Thymus (tissue), 11 donors: ENCODE measurements at regions not wholly inside any gene's neighbourhood (a gene's known extent, or its start where the extent isn't known, plus 50 kb on each side); places are given as distances from the start of the nearest gene placed in this dataset.

Experiments used
- DNase-seq, 9 donors: peaks; one replicate each; pipeline ENCODE4 v3.0.0-alpha.2; 2013; ENCODE audit warnings: low spot score in 9 of 9, low read depth in 6 of 9, missing footprints in 1 of 9
- H3K27ac ChIP-seq, 2 donors: one replicate each; pipeline ENCODE4 v1.5.1; 2013; ENCODE audit warnings: control low read depth in 1 of 2, low read depth in 1 of 2, low read length in 1 of 2, mild to moderate bottlenecking in 1 of 2, moderate library complexity in 1 of 2
- H3K27me3 ChIP-seq, 2 donors: one replicate each; pipeline ENCODE4 v1.5.1; 2013; ENCODE audit warnings: low read length in 1 of 2; ENCODE audit not compliant: control insufficient read depth in 2 of 2, insufficient read depth in 1 of 2
- H3K36me3 ChIP-seq, 2 donors: one replicate each; pipeline ENCODE4 v1.5.1; 2013; ENCODE audit warnings: low read length in 1 of 2, mild to moderate bottlenecking in 1 of 2, moderate library complexity in 1 of 2; ENCODE audit not compliant: control insufficient read depth in 2 of 2, insufficient read depth in 2 of 2
- H3K4me1 ChIP-seq, 2 donors: one replicate each; pipeline ENCODE4 v1.5.1; 2013; ENCODE audit warnings: low read length in 2 of 2; ENCODE audit not compliant: control insufficient read depth in 2 of 2, insufficient read depth in 2 of 2
- H3K4me3 ChIP-seq, 2 donors: one replicate each; pipeline ENCODE4 v1.5.1; 2013; ENCODE audit warnings: low read length in 2 of 2, control low read depth in 1 of 2, mild to moderate bottlenecking in 1 of 2
- H3K9me3 ChIP-seq, 2 donors: one replicate each; pipeline ENCODE4 v1.5.1; 2013; ENCODE audit warnings: low read length in 1 of 2, mild to moderate bottlenecking in 1 of 2; ENCODE audit not compliant: control insufficient read depth in 2 of 2, insufficient read depth in 1 of 2
- WGBS: extraction: QIAGEN DNeasy Blood & Tissue Kit; methylation state at CpG from one replicate; pipeline ENCODE4 v1.1.7; 2013; 5-methylcytosine and 5-hydroxymethylcytosine counted together
- donor health status: healthy.

DNA sequence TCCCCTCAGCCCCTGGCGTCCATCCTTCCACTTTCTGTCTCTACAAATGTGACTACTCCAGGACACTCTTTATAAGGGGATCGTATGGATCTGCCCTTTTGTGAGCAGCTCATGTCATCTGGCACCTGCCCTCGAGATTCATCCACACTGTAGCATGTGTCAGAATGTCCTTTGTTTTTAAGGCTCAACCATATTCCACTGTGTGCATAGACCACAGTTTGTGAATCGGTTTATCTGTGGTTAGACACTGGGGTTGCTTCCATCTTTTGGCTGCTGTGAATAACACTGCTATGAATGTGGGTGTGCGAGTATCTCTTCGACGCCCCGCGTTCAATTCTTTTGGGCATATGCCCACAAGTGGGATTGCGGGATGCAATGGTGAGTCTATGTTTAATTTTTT lies 167.9 kb downstream of the NUP210 start:
- H3K4me1 ChIP-seq: peaks cover 3 to 10% of the 10 kb centered on the region in 2 donors
- no peaks in the 10 kb centered on the region for H3K27me3 ChIP-seq
- no peak for DNase-seq
- no peak overlapping the region for H3K4me3 ChIP-seq
- 77% methylated on average over 10 of the region's 10 CpGs for WGBS
- no peak overlapping the region for H3K27ac ChIP-seq
- no peaks in the 10 kb centered on the region for H3K9me3 ChIP-seq
- no peaks in the 10 kb centered on the region for H3K36me3 ChIP-seq

DNA sequence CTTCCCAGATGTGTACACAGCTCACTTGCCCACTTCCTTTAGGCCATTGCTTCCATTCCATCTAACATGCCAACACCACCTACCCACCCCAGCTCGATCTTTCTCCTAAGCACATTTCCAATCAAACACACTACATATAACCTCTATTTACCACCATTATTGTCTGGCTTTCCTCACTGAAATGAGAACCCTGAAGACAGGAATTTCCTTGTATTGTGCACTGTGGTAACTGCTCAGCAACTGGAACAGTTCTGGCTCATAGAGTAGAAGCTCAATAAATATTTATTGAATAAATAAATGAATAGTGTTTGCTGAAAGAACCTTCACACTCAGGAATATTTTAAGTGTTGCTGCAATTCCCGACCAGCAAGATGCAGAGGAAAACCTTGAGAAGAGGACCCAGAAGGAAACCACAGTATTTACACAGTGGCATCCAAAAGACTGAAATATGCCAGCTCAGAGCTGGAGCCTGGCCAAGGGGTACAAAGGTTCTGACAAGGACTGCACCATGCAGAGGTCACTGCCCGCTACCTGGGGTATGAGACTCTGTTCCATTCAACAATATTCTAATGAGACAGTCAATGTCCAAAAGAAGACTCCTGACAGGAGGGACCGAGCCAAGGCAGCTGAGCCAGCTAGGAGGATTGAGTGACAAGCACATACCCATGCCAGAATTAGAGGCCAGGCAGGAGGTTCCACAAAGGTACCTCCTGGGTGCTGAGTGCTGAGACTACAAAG lies 168.8 kb downstream of the NUP210 start:
- no peaks in the 10 kb centered on the region for H3K9me3 ChIP-seq
- no peaks in the 10 kb centered on the region for H3K36me3 ChIP-seq
- peaks cover 3 to 10% of the 10 kb centered on the region in 2 donors for H3K4me1 ChIP-seq
- no peak overlapping the region for H3K27ac ChIP-seq
- no peaks in the 10 kb centered on the region for H3K27me3 ChIP-seq
- no peak for DNase-seq
- 88% methylated on average over 4 of the region's 4 CpGs for WGBS
- H3K4me3 ChIP-seq: no peak overlapping the region

DNA sequence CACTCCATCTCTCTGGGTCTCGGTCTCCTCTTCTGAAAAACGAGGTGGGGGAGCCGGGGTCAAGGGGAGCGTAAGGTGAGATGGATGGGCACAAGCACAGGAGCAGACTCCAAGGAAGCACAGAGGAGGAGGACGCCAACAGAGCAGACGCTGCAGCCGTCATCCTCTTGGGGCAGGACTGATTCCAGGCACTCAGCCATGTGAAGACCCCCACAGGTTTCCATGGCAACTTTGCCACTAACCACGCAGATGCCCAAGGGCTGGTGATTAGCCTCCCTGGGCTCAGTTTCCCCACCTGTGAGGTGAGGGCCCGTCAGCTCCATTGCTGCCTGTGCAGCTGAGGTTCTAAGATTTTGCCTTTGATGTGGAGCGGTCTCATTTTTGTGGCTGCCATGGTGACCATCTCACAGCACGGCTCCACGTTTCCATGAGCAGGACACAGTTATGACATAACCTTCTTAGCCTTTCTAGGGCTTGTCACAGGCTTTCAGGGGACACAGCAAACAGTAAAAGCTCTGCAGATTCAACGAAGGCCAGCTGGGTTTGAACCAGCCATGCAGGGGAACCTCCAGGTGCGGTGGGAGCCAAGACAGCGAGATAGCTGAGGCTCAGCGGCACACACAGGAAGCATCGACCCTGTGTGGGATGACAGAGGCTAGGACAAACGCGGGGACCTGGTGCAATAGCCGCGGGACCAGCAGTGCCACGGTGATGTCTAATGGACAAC lies 170.3 kb downstream of the NUP210 start:
- Histone ChIP-seq H3K27me3 (no peaks in the 10 kb centered on the region), H3K4me1 (peaks cover 3 to 8% of the 10 kb centered on the region in 2 donors), H3K27ac (no peak overlapping the region), H3K9me3 (peaks cover 0 to 5% of the 10 kb centered on the region in 2 donors), H3K36me3 (no peaks in the 10 kb centered on the region), H3K4me3 (no peak overlapping the region)
- peak in 3 of 9 donors; percentile 25 to 56 (median 29) for DNase-seq
- 68% methylated on average over 22 of the region's 22 CpGs for WGBS

DNA sequence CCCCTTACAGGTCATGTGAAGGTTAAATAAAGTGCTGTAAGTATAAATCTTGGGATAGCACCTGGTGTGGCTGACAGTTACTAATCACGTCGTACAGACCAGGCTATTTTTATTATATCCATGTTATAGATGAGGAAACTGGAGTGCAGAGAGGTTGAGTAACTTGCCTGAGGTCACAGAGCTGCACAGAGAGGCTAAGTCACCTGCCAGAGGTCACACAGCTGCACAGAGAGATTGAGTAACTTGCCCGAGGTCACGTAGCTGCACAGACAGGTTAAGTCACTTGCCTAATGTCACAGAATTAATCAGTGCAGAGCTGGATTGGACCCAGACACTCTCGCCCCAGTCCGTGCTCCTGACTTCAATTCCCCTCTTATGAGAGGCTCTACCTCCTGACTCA lies 171.5 kb downstream of the NUP210 start:
- Histone ChIP-seq H3K27ac (no peak overlapping the region), H3K9me3 (peaks cover 0 to 7% of the 10 kb centered on the region in 2 donors), H3K36me3 (no peaks in the 10 kb centered on the region), H3K27me3 (no peaks in the 10 kb centered on the region), H3K4me1 (peaks cover 3 to 11% of the 10 kb centered on the region in 2 donors), H3K4me3 (no peak overlapping the region)
- DNase-seq: no peak
- WGBS: 85% methylated on average over 6 of the region's 6 CpGs

DNA sequence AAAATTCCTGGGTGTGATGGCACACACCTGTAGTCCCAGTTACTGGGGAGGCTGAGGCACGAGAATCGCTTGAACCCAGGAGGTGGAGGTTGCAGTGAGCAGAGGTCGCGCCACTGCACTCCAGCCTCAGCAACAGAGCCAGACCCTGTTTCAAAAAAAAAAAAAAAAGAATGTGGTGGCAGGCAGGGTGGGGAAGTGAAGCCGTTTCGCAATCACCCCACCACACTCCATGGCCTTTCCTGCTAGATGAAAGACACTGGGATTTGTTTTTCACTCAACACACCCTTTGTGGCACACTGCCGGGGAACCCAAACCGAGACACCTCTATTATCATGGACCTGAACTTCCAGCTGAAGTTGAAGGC lies 172.4 kb upstream of the IQSEC1 start:
- peaks cover 3 to 20% of the 10 kb centered on the region in 2 donors for H3K4me1 ChIP-seq
- peaks cover 0 to 7% of the 10 kb centered on the region in 2 donors for H3K9me3 ChIP-seq
- no peak overlapping the region for H3K4me3 ChIP-seq
- 90% methylated on average over 8 of the region's 8 CpGs for WGBS
- H3K27me3 ChIP-seq: no peaks in the 10 kb centered on the region
- H3K36me3 ChIP-seq: no peaks in the 10 kb centered on the region
- no peak overlapping the region for H3K27ac ChIP-seq
- no peak for DNase-seq

DNA sequence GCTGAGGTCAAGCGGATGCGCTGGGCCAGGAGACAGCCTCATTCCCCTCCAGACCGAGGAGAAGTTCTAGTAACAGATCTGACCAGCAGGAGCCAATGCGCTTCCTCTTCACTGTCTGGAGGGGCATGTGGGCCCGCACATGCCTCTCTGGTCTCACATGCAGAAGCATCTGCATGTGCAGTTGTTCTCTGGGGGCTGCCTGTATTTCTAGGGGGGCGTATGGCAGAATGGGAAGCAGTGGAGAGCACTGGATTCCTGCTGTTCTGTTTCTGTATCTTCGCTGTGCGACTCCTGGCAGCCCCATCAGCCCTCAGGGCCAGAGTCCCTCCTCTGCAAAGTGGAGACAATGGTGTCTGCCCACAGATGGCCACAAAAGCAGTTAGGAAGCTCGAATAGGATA lies 170.4 kb upstream of the IQSEC1 start:
- WGBS: 95% methylated on average over 9 of the region's 9 CpGs
- Histone ChIP-seq H3K4me3 (no peak overlapping the region), H3K4me1 (peaks cover 0 to 15% of the 10 kb centered on the region in 2 donors), H3K27ac (no peak overlapping the region), H3K36me3 (no peaks in the 10 kb centered on the region), H3K9me3 (peaks cover 0 to 7% of the 10 kb centered on the region in 2 donors), H3K27me3 (no peaks in the 10 kb centered on the region)
- no peak for DNase-seq

DNA sequence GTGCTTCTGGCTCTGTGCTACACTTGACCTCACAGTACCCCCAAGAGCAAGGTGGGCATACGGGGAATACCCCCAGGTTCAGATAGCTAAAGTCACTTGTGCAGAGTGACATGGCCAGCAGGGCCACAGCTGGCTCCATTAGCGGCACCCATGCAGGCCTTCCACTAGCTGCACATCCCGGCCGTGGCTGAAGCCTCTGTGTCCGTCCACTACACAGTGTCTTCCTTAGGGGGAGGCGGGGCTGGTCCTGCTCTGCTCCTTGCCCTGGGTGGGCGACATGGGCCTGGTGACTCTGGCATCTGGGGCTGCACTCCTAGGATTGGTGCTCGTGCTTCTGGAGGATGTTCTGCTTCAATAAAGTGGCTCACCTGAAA lies 169.1 kb upstream of the IQSEC1 start:
- peaks cover 0 to 20% of the 10 kb centered on the region in 2 donors for H3K4me1 ChIP-seq
- 97% methylated on average over 8 of the region's 8 CpGs for WGBS
- peaks cover 0 to 7% of the 10 kb centered on the region in 2 donors for H3K9me3 ChIP-seq
- no peaks in the 10 kb centered on the region for H3K27me3 ChIP-seq
- DNase-seq: no peak
- no peak overlapping the region for H3K4me3 ChIP-seq
- H3K36me3 ChIP-seq: no peaks in the 10 kb centered on the region
- peak overlapping the region in 1 of 2 donors; percentile 71 for H3K27ac ChIP-seq

DNA sequence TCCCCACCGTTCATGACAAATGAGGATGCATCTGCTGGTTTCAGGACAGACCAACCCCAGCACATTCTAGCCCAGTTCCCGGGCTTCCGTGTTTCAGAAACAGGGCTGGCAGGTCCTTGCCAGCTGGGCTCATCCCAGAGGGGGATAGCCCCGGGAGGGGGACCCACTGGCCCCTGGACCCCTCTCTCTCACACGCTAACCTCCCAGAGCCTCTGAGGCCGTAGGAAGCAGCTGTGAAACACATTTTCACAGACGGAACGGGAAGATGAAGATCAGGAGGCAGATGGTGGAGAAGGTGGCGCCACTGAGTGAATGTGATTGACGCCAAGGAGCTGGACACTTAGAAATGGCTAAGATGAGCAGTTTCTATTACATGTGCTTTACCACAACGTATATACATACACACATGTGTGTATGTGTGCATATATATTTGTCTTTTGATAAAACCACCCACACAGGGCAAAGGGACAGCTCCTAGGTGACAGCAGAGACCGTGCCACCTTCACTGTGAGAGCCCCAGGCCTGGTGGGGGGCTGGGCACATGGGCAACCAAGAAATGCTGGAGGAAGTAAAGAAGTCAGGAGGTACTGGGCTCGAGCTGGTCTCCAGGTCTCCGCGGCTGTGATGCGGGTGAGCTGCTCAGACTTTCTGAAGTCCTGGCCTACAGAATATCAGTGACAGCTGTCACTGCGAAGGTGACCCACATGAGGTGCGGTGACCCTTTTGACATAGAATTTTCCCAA lies 168.6 kb upstream of the IQSEC1 start:
- H3K4me1 ChIP-seq: peaks cover 0 to 21% of the 10 kb centered on the region in 2 donors
- H3K9me3 ChIP-seq: peaks cover 0 to 7% of the 10 kb centered on the region in 2 donors
- WGBS: 92% methylated on average over 18 of the region's 18 CpGs
- H3K36me3 ChIP-seq: no peaks in the 10 kb centered on the region
- no peak for DNase-seq
- H3K27ac ChIP-seq: peak overlapping the region in 1 of 2 donors; percentile 71
- H3K4me3 ChIP-seq: no peak overlapping the region
- H3K27me3 ChIP-seq: no peaks in the 10 kb centered on the region
